GM21825 (cell line): ENCODE measurements at regions not wholly inside any gene's neighbourhood (a gene's known extent, or its start where the extent isn't known, plus 50 kb on each side); places are given as distances from the start of the nearest gene placed in this dataset.
"Not testable (repeated sequence)": the region's sequence is repeated elsewhere in the genome, so short reads cannot be mapped to it uniquely, and the experiment has no call there.

Source experiments
- ATAC-seq: cut with Tn5 transposase; IDR thresholded peaks from one replicate; pipeline ENCODE4 v1.9.1; 2021; ENCODE audit warnings: mild to moderate bottlenecking, moderate library complexity; ENCODE audit not compliant: unreplicated experiment

GRCh38 chr5:127133071-127133470 lies 59.8 kb upstream of the C5orf63 start:
- ATAC-seq, result no peak

GRCh38 chr5:127136908-127137307 lies 63.6 kb upstream of the C5orf63 start:
- no peak for ATAC-seq

GRCh38 chr5:127143722-127144121 lies 70.4 kb upstream of the C5orf63 start:
- ATAC-seq, result no peak

DNA sequence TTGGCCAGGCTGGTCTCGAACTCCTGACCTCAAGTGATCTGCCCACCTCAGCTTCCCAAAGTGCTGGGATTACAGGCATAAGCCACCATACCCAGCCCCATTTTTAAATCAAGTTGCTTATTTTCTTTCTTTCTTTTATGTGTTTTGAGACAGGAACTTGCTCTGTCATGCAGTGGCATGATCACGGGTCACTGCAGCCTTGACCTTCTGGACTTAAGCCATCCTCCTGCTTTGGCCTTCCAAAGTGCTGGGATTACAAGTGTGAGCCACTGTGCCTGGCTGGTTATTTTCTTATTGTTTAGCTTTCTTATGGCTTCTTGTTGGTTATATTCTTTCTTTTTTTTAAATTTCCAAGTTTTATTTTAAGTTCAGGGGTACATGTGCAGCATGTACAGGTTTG lies 79.7 kb upstream of the C5orf63 start:
- ATAC-seq, result no peak

GRCh38 chr5:127153521-127153920 lies 80.2 kb upstream of the C5orf63 start:
- ATAC-seq, result no peak

GRCh38 chr5:127163750-127164149 lies 90.4 kb upstream of the C5orf63 start:
- no peak for ATAC-seq

DNA sequence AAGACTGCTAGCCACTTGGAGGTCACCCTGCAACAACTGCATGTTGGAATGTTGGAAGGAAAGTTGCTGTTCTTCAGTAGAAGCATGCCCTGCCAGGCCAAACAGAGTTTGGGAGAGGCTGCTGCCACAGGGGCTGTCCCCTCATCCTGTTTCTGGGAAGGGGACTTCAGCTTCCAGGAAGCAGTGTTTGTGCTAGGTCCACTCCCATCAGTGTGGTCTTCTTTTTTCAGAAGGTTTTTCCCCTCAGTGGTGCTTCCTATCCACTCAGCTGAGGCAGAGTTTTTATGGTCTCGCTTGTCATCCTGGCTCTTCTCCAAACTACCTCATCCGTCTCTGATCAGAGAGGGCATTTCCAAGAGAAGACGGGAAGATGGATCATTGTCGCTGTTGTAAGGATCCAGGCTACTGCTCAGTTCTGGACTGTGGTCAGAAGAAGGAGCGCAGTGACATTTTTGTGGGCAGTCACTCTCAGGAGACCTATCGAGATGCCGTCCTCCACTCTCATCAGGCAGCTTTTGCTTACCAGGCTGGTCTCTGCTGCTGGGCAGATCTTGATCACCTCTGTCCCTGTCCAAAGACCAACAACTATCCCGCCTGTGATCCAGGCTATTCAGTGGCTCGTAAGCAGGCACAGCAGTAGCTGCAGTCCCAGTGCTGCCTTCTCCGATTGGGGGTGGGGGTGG lies 97.8 kb upstream of the C5orf63 start:
- no peak for ATAC-seq

DNA sequence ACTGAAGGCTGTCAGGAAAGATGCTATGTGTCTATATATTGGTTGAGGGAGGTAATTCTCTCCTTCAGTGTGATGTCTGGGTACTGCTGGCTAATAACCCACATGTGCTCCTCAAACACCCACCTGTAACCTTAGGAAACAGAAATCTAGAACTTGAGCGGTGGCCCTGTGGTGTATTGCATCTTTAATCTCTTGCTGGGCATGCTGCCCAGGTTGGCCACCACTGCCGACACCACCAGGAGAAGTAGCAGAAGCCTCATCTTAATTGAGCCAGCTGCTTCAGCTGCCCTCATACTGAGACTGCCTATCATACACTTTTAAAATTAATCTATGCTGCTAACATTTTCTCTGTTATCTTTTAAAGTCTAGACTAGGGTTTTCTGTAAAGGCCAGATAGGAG lies 103.5 kb upstream of the C5orf63 start:
- no peak for ATAC-seq

GRCh38 chr5:127182631-127183030 lies 108.0 kb upstream of the MEGF10 start:
- ATAC-seq, result not testable (repeated sequence)

DNA sequence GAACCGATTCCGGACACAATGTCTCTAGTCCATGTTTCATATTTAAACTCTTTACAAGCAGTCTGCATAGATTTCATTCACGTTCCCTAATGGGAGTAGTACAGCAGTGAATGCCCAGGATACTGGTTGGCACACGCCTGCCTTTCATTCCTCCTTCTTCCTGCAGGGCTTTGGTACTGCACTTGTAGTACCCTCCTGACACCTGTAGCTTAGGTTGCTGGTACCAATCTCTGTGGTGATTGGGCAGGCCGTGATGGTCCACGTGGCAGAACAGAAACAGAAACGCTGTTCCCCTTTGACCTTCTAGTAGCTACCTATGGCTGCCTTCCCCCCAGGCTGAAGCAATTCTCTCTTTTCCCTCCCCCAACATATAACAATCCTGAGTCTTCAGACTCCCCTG lies 107.3 kb upstream of the MEGF10 start:
- no peak for ATAC-seq

- no peak for ATAC-seq
Observed at GRCh38 chr5:127184851-127185250, 105.7 kb upstream of the MEGF10 start.

GRCh38 chr5:127186657-127187056 lies 103.9 kb upstream of the MEGF10 start:
- no peak for ATAC-seq

- ATAC-seq, result no peak
Observed at GRCh38 chr5:127187706-127188105, 102.9 kb upstream of the MEGF10 start.

DNA sequence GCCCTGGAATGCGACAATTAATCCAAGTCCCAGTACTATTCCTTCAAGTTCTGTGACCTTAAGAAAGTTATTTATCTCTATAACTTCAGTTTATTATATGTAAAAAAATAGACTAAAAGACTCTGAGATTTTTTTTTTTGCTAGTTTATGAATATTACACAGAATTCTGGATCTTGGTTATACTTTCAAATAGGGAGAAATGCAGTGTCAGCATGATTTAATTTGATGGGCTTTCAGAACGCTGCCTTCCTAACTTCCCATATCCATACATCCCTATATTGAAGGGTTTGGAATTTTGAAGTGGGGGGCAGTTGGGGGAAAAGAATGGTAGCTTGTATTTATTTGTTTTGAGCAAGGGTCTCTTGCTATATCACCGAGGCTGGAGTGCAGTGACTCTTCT lies 98.4 kb upstream of the MEGF10 start:
- ATAC-seq, result no peak

- no peak for ATAC-seq
Observed at GRCh38 chr5:127192836-127193338, 97.7 kb upstream of the MEGF10 start.

- ATAC-seq, result no peak
Observed at GRCh38 chr5:127196042-127196441, 94.6 kb upstream of the MEGF10 start.

GRCh38 chr5:127197402-127198167 lies 93.0 kb upstream of the MEGF10 start:
- ATAC-seq, result not testable (repeated sequence)

DNA sequence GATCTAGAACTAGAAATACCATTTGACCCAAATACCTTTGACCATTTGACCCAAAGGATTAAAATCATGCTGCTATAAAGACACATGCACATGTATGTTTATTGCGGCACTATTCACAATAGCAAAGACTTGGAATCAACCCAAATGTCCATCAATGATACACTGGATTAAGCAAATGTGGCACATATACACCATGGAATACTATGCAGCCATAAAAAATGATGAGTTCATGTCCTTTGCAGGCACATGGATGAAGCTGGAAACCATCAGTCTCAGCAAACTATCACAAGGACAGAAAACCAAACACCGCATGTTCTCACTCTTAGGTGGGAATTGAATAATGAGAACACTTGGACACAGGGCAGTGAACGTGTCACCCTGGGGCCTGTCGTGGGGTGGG lies 87.9 kb upstream of the MEGF10 start:
- ATAC-seq, result not testable (repeated sequence)

- no peak for ATAC-seq
Observed at GRCh38 chr5:127203818-127204217, 86.8 kb upstream of the MEGF10 start.

DNA sequence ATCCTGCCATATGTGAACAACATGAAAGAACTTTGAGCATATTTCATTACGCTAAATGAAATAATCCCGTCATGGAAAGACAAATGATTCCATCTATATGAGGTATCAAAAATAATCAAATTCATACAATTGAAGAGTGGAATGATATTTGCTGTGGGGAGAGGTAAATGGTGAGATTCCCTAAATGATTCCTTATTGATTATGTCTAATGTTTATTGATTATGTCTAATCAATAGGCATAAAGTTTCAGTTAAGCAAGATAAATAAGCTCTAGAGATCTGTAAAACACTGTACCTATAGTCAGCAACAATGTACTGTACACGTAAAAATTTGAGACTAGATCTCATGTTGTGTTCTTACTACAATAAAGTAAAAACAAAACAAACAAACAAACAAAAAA lies 85.4 kb upstream of the MEGF10 start:
- ATAC-seq, result no peak

DNA sequence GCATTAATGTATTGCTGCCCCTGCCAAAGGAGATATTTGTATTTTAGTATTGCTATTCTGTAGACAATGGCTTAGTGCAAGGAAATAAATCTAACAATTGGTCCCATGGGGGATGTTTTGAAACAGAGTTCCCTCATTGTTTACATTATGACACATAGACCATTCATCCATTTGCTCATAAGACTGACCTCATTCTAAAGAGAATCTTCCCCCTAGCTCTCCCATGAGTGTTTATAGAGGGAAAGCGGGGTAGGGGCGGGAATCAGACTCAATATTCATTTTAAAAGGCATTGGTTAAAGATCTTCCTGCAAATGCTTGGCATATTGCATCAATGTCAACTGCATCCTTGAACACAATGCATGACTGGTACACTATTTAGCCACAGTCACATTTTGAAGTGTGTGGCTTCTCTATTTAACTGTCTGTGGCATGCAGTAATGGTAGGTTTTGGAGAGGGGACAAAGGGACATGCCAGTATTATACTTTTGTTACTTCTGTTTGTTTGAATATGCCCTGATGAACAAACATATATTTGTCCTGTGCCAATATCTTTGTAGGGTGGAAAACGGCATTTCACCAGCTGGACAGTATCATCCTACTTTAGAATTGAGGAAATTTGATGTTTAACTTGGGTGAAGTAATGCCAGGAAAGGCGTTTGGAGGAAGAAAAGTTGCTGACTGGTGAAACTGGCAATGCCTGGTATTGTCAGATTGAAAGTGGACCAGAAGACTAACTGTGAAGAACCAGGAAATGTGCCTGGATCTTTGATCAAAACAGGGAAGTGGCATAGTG lies 84.1 kb upstream of the MEGF10 start:
- no peak for ATAC-seq

DNA sequence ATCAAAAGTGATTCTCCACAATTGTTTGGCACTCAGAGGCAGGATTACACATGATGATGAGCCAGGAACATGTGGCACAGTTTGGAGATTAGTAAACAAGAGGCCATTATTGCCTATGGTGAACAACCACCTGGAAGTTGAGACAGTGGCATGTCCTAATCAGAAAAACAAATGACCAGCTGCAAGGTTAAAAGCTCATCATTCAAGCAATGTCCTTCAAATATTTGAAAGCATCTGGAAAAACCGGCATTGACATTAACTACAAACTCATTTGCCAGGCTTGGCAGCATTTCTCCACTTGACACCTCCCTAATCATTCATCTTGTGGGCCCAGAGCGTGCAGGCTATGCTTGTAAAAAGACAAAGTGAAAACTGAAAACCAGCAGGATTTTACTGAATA lies 80.6 kb upstream of the MEGF10 start:
- no peak for ATAC-seq
